ENCODE measurements at regions not wholly inside any gene's neighbourhood (a gene's known extent, or its start where the extent isn't known, plus 50 kb on each side); places are given as distances from the start of the nearest gene placed in this dataset.

GRCh38 chr10:9501944-9502343 lies 1447.5 kb downstream of the GATA3 start:
- H4K20me1 ChIP-seq (ENCODE audit: insufficient read depth, low read length) = no peaks in the 10 kb centered on the region
- no peak overlapping the region for H3K56ac ChIP-seq (ENCODE audit: extremely low read depth, insufficient read depth, low read length)
- H2BK15ac ChIP-seq (ENCODE audit: low read depth, low read length) = no peak overlapping the region
- H3K4ac ChIP-seq (ENCODE audit: low read depth, low read length) = no peak overlapping the region
- H2BK120ac ChIP-seq (ENCODE audit: low read depth, low read length) = no peak overlapping the region
- DNase-seq = no peak
- H4K8ac ChIP-seq (ENCODE audit: low read depth in 2 of 2, low read length in 2 of 2) = no peak overlapping the region
- no peak overlapping the region for H3K27ac ChIP-seq (ENCODE audit: insufficient read depth, low read length)
- H3K4me3 ChIP-seq (ENCODE audit: insufficient read depth, low read depth, low read length) = no peak overlapping the region
- H2AFZ ChIP-seq (replicated peaks; ENCODE audit: low read length, poor library complexity) = no peak overlapping the region
- 70% methylated on average over 2 of the region's 3 CpGs; no CpG with 5 or more reads in 1 of the 2 experiments for WGBS, 2 experiments (ENCODE audit: extremely low coverage in 2 of 2, insufficient read length in 1 of 2)
- H4K5ac ChIP-seq (ENCODE audit: low read depth, low read length) = no peak overlapping the region
- H3K9ac ChIP-seq (ENCODE audit: low read depth, low read length) = no peak overlapping the region
- no peak overlapping the region for H3K23ac ChIP-seq (ENCODE audit: low read depth, low read length)
- no peak overlapping the region for H3K18ac ChIP-seq (ENCODE audit: low read depth, low read length)
- no peak overlapping the region for H3K14ac ChIP-seq (replicated peaks; ENCODE audit: low read depth, low read length)
- no peak for TF ChIP-seq RFX5 (IDR thresholded peaks at IDR 0.05; ENCODE audit: low read depth, low read length)
- no peak for TF ChIP-seq MAZ (IDR thresholded peaks at IDR 0.05; ENCODE audit: borderline replicate concordance, low read depth, low read length)
- no peak for TF ChIP-seq CEBPB (IDR thresholded peaks at IDR 0.05; ENCODE audit: low read depth, low read length)
- dilution Hi-C loops (cut with HindIII; ENCODE audit: low sequenced_read_pairs, unreplicated experiment) (no loop called here), intact Hi-C loops (cut with micrococcal nuclease) (no loop called here), in situ Hi-C loops (cut with MboI; ENCODE audit: low sequenced_read_pairs) (no loop called here)
- H3K79me1 ChIP-seq (ENCODE audit: low read depth in 1 of 2, low read length in 2 of 2) = no peaks in the 10 kb centered on the region
- no peak overlapping the region for H2BK5ac ChIP-seq (ENCODE audit: low read depth, low read length, poor library complexity, severe bottlenecking)
- H3K4me2 ChIP-seq (ENCODE audit: low read depth, low read length) = no peak overlapping the region
- no peaks in the 10 kb centered on the region for H3K36me3 ChIP-seq (ENCODE audit: control insufficient read depth, insufficient read depth, low read length)
- POLR2A ChIA-PET (ENCODE audit: unreplicated experiment) = no interaction called here
- no TSS peak for BruUV-seq (replicated peaks)
- H3K27me3 ChIP-seq (ENCODE audit: control insufficient read depth, insufficient read depth, low read length) = no peaks in the 10 kb centered on the region
- H2AK9ac ChIP-seq (replicated peaks; ENCODE audit: low read depth, low read length, poor library complexity) = no peak overlapping the region
- H2AK5ac ChIP-seq (ENCODE audit: low read depth, low read length) = no peak overlapping the region
- H2BK20ac ChIP-seq (ENCODE audit: low read depth, low read length) = no peak overlapping the region
- H3K9me3 ChIP-seq (ENCODE audit: control insufficient read depth, insufficient read depth, low read length) = peaks cover 2% of the 10 kb centered on the region; the same call in 1 of the 2 replicates
- H4K91ac ChIP-seq (ENCODE audit: insufficient read depth, low read depth, low read length) = no peak overlapping the region
- no peaks in the 10 kb centered on the region for H3K9me1 ChIP-seq (ENCODE audit: insufficient read depth, low read length)
- CTCF ChIA-PET = no interaction called here
- no peak for ATAC-seq (ENCODE audit: low read depth)
- no peaks in the 10 kb centered on the region for H3K4me1 ChIP-seq (ENCODE audit: control insufficient read depth, insufficient read depth, low read length)

All from IMR-90 (cell line).